A549 (cell line): ENCODE measurements at regions not wholly inside any gene's neighbourhood (a gene's known extent, or its start where the extent isn't known, plus 50 kb on each side); places are given as distances from the start of the nearest gene placed in this dataset.

Experiments used
- EP300 ChIP-seq, 2 experiments: fragments of >200 bp; sonication (Bioruptor Twin); formaldehyde crosslinking; IDR thresholded peaks; 2 replicates in 1 of 2; 3 replicates in 1 of 2; pipeline ENCODE4 v1.6.1; 2016 to 2017
- MAFK ChIP-seq: fragments of 450-650 bp; IDR thresholded peaks from 2 replicates; pipeline ENCODE4 v1.6.1; 2014; ENCODE audit not compliant: partially characterized antibody
- MYC ChIP-seq: IDR thresholded peaks from 2 replicates; pipeline ENCODE4 v1.6.1; 2012; ENCODE audit warnings: mild to moderate bottlenecking, inconsistent platforms, low read length, improper control_type of control experiment, borderline replicate concordance
- NFE2L2 ChIP-seq: fragments of 150-350 bp; conservative IDR thresholded peaks from 2 replicates; pipeline ENCODE4 v1.6.1; 2014; ENCODE audit warnings: low read length
- NR3C1 ChIP-seq: fragments of >200 bp; sonication (Bioruptor Twin); formaldehyde crosslinking; IDR thresholded peaks from 3 replicates; pipeline ENCODE4 v1.6.1; 2017
- POLR2A ChIP-seq: IDR thresholded peaks from 2 replicates; pipeline ENCODE4 v1.6.1; 2012; ENCODE audit warnings: mild to moderate bottlenecking, low read length
- RAD21 ChIP-seq, 2 experiments: fragments of >200 bp in 1 of 2; sonication (Bioruptor Twin) in 1 of 2; formaldehyde crosslinking in 1 of 2; IDR thresholded peaks in 1 of 2; conservative IDR thresholded peaks in 1 of 2; 2 replicates in 1 of 2; 3 replicates in 1 of 2; pipeline ENCODE4 v1.6.1; 2012 to 2018; ENCODE audit warnings: inconsistent platforms in 1 of 2
- RFX5 ChIP-seq: fragments of 450-650 bp; IDR thresholded peaks from 2 replicates; pipeline ENCODE4 v1.7.1; 2014; ENCODE audit warnings: antibody characterized with exemption, mild to moderate bottlenecking, moderate library complexity
- TP53 ChIP-seq: fragments of 250-450 bp; sonication (Bioruptor Pico); IDR thresholded peaks from 2 replicates; pipeline ENCODE4 v1.5.0; 2021; ENCODE audit warnings: mild to moderate bottlenecking, moderate library complexity
- ZNF302 ChIP-seq: fragments of 250-450 bp; sonication (Bioruptor Pico); IDR thresholded peaks from 2 replicates; pipeline ENCODE4 v1.9.0; 2021; ENCODE audit warnings: inconsistent platforms, mild to moderate bottlenecking, moderate library complexity
- TF ChIP-seq, protein P1 (sequence below): fragments of >200 bp; sonication (Bioruptor Twin); formaldehyde crosslinking; IDR thresholded peaks from 3 replicates; pipeline ENCODE4 v1.5.1; 2016
- TF ChIP-seq, protein P2 (sequence below): IDR thresholded peaks from 2 replicates; pipeline ENCODE4 v1.6.1; 2012
- TF ChIP-seq, protein P3 (sequence below): fragments of 450-650 bp; IDR thresholded peaks from 2 replicates; pipeline ENCODE4 v1.6.1; 2014; ENCODE audit warnings: antibody characterized with exemption
- TF ChIP-seq, protein P4 (sequence below): IDR thresholded peaks from 2 replicates; pipeline ENCODE4 v1.6.1; 2012

DNA sequence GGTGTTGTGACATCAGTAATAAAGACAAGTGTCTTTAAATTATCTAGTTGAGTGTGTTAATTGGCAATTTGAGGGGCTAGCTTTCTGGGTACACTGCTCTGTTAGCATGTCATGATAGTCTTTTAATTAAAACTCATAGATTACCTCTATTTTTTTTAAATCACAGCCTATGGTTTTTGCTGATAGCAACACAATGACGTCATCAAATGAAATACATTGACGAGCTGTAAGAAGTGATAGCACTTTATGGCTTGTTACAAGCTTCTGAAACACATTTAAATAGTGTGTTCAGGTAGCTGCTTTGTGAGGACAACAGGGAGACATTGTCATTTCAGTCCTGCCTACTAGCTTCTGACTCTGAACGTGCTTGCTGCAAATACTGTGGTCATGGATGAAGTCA lies 600.5 kb upstream of the EDIL3 start:
- no peak for TF ChIP-seq POLR2A
- TF ChIP-seq, protein P1, sequence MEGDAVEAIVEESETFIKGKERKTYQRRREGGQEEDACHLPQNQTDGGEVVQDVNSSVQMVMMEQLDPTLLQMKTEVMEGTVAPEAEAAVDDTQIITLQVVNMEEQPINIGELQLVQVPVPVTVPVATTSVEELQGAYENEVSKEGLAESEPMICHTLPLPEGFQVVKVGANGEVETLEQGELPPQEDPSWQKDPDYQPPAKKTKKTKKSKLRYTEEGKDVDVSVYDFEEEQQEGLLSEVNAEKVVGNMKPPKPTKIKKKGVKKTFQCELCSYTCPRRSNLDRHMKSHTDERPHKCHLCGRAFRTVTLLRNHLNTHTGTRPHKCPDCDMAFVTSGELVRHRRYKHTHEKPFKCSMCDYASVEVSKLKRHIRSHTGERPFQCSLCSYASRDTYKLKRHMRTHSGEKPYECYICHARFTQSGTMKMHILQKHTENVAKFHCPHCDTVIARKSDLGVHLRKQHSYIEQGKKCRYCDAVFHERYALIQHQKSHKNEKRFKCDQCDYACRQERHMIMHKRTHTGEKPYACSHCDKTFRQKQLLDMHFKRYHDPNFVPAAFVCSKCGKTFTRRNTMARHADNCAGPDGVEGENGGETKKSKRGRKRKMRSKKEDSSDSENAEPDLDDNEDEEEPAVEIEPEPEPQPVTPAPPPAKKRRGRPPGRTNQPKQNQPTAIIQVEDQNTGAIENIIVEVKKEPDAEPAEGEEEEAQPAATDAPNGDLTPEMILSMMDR: no peak
- TF ChIP-seq RAD21 (conservative IDR thresholded peaks at IDR 0.05 in 1 of 2, IDR thresholded peaks at IDR 0.05 in 1 of 2): no peak
- TF ChIP-seq MYC: no peak
- TF ChIP-seq RFX5: no peak
- TF ChIP-seq, protein P2, sequence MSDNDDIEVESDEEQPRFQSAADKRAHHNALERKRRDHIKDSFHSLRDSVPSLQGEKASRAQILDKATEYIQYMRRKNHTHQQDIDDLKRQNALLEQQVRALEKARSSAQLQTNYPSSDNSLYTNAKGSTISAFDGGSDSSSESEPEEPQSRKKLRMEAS: no peak
- TF ChIP-seq MAFK: no peak
- TF ChIP-seq, protein P3, sequence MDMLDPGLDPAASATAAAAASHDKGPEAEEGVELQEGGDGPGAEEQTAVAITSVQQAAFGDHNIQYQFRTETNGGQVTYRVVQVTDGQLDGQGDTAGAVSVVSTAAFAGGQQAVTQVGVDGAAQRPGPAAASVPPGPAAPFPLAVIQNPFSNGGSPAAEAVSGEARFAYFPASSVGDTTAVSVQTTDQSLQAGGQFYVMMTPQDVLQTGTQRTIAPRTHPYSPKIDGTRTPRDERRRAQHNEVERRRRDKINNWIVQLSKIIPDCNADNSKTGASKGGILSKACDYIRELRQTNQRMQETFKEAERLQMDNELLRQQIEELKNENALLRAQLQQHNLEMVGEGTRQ: no peak
- no peak for TF ChIP-seq ZNF302 (CRISPR knock-in tag)
- TF ChIP-seq, protein P4, sequence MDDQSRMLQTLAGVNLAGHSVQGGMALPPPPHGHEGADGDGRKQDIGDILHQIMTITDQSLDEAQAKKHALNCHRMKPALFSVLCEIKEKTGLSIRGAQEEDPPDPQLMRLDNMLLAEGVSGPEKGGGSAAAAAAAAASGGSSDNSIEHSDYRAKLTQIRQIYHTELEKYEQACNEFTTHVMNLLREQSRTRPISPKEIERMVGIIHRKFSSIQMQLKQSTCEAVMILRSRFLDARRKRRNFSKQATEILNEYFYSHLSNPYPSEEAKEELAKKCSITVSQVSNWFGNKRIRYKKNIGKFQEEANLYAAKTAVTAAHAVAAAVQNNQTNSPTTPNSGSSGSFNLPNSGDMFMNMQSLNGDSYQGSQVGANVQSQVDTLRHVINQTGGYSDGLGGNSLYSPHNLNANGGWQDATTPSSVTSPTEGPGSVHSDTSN: no peak
- TF ChIP-seq NFE2L2: no peak
- no peak for TF ChIP-seq NR3C1
- no peak for TF ChIP-seq EP300 (IDR thresholded peaks at IDR 0.05)
- no peak for TF ChIP-seq TP53 (CRISPR knock-in tag)
